Head of caudate nucleus (tissue), 42 donors: ENCODE measurements at regions not wholly inside any gene's neighbourhood (a gene's known extent, or its start where the extent isn't known, plus 50 kb on each side); places are given as distances from the start of the nearest gene placed in this dataset.
"Not testable (repeated sequence)": the region's sequence is repeated elsewhere in the genome, so short reads cannot be mapped to it uniquely, and the experiment has no call there.

ENCODE experiments used
- DNase-seq, 42 donors: peaks; one replicate each; pipeline versions ENCODE4 v3.0.0 to v3.0.0-alpha.2; 2020 to 2021; ENCODE audit warnings: mixed read lengths in 7 of 42
- intact Hi-C: fragments of 100-400 bp; cut with DNase I; formaldehyde crosslinking; loops from one replicate; pipeline ENCODE4 v1.15.0; 2022

DNA sequence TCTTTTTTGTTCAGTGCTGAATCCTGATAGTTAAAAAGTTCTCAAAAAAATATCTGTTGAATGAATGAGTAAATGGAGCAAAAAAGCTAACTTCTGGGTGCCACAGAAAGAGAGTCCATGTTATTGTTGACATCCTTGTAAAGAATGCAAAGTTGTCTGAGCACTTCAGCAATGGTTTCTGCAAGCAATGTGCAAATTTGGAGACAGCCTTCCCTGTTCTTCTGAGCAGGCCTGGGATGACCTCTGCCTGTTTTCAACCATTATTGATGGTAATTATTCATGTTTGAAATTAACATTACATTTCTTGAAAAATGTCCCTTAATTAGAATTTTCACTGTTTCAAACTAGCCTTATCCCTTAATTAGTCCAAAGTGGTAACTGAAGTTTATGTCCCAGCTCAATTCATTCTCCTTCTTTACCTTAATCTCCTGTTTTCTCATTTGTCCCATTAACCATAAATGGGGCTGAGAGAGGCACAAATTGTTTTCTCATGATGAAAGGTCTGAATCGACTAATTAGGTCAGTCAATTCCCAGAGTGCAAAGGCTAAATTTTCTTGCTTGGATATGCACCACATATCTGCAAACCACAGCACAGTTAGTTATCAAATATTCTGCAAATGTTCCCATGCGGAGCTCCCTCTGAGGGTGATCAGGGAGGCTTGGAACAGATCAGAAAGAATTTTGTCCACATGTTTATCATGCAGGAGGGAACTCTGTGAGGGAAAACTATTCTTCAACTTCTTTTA, 139.4 kb upstream of the KRR1 start:
- no peak for DNase-seq
- intact Hi-C loops = no loop called here

DNA sequence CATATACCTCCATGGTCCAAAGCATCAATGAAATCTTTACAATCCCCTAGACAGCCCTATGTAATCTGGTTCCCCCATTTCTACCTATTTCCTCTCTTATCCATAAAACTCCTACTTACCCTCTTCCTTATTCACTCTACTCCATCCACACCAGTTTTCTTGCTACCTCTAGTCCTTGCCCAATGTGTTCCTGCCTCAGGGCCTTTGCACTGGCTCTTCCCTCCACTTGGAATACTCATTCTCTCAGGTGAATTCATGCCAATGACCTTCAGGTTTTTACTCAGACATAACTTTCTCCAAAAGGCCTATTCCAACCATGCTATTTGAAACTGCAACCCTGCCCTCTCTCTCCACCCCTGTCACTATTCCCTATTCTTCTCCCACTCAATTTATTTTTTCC, 138.7 kb upstream of the KRR1 start:
- no peak for DNase-seq
- intact Hi-C loops = no loop called here

DNA sequence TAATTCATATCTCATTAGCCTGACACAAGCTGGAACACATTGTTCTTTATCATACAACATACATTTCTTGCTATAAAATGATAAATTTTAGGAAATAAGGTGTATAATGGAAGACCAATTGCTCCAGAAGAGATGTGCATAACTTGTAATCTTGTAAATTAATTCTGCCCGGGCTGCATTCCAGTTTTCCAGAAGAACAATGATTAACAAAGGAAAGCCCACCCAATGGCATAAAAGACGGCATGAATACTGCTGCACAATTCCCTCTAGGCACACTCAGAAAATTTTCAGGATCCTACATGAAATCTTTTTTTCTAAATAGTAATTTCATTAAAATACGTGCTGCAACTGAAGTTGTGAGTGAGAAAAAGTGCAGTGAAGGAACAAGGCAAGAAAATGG, 137.4 kb upstream of the KRR1 start:
- DNase-seq = no peak
- intact Hi-C loops = no loop called here

DNA sequence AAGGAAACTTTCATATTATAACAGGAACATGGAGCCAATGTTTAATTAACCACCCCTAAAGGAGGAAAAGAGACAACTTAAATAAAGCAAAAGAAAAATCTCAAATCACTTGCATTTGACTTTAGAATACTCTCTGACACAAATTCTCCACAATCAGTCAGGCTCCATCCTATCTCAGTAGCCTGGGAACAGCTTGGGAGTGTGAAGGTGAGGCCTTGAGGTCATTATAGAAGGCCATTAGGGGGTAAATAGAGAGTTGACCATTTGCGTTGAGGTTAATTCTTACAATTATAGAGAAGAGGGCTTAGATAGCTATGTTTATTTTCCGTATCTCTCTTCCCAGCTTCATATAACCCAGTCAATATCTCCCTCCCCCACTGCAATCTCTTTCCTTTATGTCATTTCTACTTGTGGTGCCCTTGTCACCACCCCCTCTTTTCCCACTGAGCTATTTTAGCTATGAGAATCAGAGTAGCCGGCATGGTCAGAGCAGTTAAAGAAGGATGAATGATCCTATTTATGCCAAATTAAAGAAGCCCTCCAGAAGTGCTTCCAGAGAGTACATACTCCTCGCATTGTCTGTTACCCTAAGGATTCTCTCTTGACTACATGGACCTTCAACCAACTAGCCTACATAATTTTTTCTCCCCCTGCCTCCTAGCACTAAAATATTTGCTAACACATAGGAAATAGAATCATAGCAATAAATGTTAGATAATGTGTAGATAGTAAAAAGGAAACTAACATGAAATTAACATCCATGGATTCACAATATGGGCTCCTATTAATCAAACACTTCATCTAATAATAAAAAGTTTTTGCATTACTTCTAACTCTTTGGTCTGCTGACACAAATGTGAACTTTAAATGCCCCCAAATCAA, 135.2 kb upstream of the KRR1 start:
- intact Hi-C loops = no loop called here

DNA sequence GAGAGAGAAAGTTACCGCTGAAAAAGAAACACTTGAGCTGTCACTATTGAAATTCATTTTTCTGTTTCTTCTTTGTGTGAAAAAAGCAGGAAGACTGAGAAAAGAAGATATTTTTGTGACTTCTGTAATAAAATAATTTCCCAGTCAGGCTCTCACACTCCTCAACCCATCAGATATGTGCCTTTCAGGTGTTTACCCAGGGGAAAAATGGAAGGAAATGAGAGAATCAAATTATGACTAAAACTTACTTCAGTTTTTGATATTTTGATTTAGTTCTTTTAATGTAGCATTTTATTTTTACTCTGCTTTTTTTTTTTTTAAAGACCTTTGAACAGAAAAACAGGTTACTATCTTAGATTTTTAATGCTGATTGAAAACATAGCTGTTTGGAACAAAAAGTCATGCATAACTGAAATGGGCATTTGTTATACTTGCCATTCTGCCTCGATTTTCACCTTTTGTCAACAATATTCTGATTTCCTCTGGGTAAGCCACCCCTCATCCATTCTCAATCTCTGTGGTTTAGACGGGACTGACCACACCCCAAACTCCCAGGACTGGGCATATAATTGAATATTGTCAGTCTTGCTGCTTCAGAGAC, 133.2 kb upstream of the KRR1 start:
- DNase-seq = no peak
- intact Hi-C loops = no loop called here

More for the DNA sequence above, 135.2 kb upstream of the KRR1 start:
- no peak for DNase-seq

DNA sequence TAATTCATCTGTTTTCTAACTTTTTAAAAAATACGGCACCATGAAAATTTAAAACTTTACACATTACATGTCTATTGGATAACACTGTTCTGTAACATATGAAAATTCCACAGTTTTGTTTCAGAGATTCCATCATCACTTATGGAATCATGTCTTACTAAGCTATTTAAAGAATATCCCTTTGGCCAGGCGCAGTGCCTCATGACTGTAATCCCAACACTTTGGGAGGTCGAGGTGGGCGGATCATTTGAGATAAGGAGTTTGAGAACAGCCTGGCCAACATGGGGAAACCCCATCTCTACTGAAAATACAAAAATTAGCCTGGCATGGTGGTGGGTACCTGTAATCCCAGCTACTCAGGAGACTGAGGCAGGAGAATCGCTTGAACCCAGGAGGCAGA, 131.7 kb upstream of the KRR1 start:
- DNase-seq, intact Hi-C loops: not testable (repeated sequence)

DNA sequence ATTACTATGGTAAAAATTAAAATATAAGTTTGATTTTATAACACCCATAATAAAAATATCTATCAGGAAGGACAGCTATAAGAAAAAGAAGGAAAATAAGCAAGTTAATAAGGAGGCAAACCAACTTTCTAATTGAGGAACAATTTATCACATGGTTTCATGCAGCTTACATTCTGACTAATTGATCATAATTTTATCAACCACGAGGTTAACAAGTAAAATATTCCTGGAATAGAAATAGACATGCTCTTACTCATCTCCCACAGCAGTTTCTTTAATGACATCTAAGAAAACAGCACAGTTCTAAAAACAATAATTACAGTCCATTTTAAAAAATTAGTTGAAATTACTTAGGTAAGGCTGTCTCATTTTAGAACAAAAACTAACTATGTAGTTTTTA, 130.8 kb upstream of the KRR1 start:
- intact Hi-C loops = no loop called here
- DNase-seq = no peak

DNA sequence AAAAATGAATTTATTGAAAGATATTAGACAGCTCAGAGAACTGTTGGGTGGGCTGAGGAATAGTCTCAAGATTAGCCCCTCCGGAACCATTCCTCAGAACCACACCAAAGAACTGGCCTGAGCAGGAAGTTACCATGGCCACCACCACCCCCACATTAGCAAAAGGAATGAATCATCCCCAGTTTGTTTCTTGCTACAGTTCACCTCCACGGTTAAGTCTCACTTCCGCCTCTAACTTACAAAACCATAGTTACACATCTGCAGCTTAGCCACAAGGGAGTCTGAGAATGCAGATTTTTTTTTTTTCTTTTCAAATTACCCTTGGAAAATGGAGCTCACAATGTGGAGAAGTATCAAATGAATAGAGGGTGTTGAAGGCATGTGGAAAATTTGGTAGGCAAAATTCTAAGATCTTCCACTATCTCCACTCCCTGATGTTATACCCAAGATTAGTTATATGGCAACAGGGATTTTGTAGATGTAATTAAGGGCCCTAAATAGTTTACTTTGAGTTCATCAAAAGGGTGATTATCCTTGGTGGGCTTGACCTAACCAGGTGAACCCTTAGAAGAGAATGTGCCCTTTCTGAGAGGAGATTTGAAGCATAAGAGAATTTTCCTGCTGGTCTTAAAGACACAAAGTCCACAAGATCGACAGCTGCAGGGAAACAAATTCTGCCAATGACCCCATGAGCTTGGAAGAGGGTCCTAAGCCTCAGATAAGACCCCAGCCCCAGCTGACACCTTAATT, 129.8 kb upstream of the KRR1 start:
- intact Hi-C loops = no loop called here
- no peak for DNase-seq

DNA sequence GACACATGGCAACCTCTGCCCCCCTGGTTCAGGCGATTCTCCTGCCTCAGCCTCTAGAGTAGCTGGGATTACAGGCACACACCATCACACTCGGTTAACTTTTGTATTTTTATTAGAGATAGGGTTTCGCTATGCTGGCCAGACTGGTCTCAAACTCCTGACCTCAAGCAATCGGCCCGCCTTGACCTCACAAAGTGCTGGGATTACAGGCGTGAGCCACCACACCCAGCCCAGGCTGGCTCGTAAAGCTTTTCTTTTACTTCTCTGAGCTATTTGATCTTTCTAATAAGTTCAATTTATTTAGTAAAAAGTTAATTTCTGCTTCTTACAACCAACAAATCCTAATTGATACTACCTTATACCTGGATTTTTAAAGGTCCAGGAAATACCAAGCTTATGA, 127.4 kb upstream of the KRR1 start:
- intact Hi-C loops = no loop called here
- DNase-seq = no peak

DNA sequence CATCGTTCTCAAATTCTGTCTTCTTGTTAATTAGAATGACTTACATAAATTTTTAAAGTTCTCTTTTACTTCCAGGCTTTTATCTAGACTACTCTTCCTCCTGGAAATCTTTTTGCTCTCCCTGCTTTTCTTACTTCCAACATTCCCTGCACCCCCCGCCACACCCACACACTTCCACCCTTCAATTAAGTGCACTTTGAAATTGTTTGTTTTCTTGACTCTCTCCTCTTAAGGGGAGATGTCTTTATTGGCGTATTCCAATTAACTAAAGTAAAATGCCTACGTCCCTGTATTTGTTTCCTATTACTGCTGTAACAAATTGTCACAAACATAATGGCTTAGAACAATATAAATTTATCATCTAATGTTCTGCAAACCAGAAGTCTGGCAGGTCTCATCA, 125.2 kb upstream of the KRR1 start:
- DNase-seq = no peak
- intact Hi-C loops = no loop called here

DNA sequence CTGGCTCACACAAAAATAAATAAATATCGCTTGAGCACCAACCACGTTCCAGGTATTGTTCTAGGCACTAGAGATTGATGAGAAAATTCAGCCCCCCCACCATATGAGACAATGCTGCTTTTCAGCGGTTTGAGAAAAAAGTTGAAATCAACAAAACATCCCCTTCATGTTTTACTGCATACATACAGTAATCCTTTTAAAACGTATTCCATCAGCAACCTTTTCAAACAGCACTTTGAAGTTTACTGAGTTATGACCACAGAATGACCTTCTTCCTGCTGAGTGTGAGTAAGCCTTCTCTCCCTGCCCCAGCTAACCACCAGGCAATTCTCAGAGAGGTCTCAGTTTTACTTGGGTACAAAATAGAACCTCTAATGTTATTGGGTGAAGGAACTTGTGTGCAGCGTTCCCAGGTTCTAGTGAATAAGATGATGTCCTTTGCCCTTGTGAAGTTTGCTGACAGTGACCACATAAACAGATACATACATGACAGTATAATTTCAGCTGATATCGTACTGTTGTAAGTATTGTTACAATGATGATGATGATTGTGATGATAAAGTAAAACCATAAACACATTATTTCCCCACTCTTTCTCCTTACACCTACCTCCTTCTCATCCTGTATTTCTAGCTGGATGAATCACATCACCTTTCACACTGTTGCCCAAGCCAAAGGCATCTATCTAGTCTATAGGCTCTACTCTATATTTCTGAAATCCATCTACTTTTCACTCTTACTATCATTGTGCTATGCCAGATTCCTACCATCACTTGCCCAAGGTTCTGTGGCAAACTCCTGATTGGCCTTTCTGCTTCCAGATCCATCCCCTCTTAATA, 124.4 kb upstream of the KRR1 start:
- intact Hi-C loops = no loop called here
- no peak for DNase-seq

DNA sequence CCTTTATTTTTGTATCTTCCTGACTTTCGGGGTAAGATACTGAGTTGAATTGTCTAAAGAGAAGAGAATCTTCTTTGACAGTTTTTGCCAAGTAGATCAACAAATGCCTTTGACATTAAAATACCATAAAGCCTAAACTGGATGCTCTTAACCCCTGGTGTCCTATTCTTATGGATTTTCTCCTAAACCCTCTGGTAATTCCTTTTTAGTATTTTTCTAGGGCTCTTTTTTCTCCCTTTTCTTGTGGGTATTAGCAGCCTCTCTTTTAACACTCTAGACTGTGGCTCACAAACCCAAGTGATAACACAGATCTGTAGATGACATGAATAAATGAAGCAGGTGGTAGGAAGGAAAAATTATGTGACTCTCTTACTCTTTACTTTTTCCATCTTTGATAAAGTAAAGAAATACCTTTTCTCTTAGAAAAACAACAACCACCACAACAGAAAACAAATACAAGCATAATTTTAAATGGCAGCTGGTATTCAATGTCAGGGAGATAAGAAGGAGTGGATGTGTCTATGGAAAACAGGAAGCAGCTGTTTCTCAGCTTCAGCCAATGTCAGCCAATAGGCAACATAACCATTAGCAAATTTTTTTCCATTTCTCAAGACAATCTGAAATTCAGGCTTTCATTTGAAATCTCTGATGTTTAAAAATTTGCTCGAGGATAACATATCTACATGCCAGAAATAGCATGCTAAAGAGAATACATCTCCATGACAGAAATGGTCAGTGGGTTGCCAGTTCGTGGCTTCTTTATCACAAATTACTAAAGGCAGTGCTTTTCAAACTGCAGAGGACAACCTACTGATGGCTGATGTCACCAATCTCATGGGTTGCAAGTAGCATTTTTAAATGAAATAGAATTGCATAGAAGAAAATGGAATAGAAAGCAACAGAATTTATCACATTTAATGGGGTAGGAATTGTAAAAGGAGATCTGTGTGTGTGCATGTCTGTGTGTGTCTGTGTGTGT, 123.1 kb upstream of the KRR1 start:
- intact Hi-C loops = no loop called here
- DNase-seq = no peak

DNA sequence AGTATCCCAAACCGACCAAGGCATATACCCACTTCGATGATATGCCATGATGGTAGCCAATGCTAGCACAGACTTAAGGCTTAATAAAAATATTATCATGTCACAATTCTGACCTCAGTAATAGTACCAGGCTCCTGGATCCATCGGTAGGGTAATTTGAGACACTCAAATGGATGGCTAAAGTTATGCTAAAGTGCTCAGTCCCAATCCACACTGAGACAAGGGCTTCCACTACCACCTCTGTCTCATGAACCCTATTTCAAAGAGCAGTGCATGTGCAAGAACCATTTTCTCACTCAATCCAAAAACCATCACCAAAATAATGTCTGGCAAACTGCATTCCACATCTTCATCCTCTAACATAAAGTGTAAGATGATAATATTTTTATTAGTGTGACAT, 122.4 kb upstream of the KRR1 start:
- intact Hi-C loops = no loop called here
- no peak for DNase-seq

DNA sequence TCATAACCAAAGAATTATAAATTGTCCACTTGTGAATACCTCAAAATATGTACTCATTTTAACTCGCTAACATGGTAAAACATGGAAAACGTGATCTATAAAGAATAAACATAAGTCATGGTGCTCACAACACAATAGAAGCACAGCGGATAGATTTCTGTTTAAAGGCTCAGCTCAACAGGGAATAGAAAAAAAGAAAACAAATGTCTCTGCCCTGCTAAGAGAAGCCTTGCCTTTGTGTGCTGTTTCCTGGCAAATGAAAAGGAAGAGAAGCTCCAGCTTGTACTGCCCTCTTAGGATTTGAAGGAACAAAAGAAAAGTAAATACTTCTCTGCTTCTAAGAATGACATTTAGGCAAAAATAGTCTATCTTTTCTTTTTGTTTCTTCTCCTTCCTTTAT, 121.0 kb upstream of the KRR1 start:
- intact Hi-C loops = no loop called here
- no peak for DNase-seq

DNA sequence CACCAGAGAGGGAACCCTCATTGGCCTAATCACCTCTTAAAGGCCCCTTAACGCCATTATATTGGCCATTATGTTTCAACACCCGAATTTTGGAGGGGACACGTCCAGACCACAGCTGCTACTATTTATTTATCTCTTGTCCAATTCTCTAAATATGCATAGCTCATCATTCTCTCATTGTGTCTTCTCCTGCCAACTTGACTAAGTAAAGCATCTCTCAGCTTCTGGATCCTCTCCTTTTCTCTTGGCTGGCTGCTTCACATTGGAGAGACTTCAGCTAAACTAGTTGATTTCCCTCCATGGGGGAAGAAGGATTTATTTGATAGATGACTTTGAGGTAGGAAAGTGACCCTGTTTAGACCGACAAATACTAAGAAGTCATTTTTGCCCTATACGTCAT, 120.4 kb upstream of the KRR1 start:
- intact Hi-C loops = no loop called here

DNA sequence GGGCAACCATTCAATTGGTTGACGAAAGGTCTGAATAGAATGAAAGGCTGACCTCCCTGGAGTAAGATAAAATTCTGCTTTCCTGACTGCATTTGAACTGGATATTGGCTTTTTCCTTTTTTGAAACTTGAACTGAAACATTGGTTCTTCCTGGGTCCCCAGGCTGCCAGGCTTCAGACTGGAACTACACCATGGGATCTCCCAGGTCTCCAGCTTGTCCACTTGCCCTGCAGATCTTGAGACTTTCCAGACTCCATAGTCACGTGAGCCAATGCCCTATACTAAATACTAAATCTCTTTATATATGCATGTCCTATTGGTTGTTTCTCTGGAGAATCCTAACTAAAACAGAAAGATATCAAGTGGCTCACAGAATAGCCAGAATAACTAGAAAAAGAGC, 118.7 kb upstream of the KRR1 start:
- intact Hi-C loops = no loop called here
- no peak for DNase-seq

More for the DNA sequence above, 120.4 kb upstream of the KRR1 start:
- no peak for DNase-seq

DNA sequence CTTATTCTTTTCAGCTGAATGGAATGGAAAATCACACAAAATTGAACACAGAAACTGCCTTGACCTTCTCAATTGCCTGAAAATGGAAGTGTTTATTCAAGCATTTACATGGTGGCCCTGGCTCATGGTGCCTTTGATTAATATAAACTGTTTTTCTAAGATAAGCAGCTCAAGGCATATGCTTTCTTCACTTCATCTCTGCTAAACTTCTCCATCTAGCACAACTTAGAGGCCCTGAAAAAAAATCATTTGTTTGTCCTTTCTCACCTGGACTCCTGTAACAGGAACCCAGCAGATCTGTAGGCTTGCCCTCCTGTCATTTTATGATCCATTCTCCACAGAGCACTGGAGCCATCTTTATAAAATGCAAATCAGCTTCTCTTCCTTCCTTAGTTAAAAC, 117.5 kb upstream of the KRR1 start:
- no peak for DNase-seq
- intact Hi-C loops = no loop called here

DNA sequence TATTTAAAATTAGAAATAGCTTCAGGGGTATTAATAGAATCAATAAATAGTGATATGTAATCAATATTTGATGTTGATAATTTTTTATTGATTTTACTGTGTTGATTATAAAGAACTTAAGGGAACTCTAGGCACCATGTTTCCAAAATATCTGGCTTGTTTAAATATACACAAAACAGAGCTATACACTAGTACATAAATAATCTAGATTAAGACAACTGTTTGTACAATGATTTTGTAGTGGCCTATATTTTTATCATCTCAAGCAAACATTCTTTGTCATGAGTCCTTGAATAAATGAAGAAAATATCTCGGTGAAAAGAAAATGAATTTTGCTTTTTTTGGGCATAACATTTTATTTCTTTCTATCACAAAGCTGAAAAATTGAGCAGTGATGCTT, 117.1 kb upstream of the KRR1 start:
- intact Hi-C loops = no loop called here
- DNase-seq = no peak
